GM23338 (cell line): ENCODE measurements at regions not wholly inside any gene's neighbourhood (a gene's known extent, or its start where the extent isn't known, plus 50 kb on each side); places are given as distances from the start of the nearest gene placed in this dataset.

Source experiments
- CREB1 ChIP-seq: fragments of 250-450 bp; sonication (Bioruptor Pico); IDR thresholded peaks from 2 replicates; pipeline ENCODE4 v1.5.0; 2020; ENCODE audit warnings: low read depth, mild to moderate bottlenecking, moderate library complexity
- EZH2 ChIP-seq: fragments of 200-600 bp; sonication (generic); IDR thresholded peaks from one replicate; pipeline ENCODE4 v1.8.0; 2017; ENCODE audit warnings: antibody characterized with exemption, mild to moderate bottlenecking, low read depth; ENCODE audit not compliant: unreplicated experiment
- EZH2phosphoT487 ChIP-seq: fragments of 200-600 bp; sonication (generic); IDR thresholded peaks from one replicate; pipeline ENCODE4 v1.8.1; 2018; ENCODE audit warnings: antibody characterized with exemption; ENCODE audit not compliant: unreplicated experiment
- POLR2AphosphoS5 ChIP-seq: IDR thresholded peaks from 2 replicates; pipeline ENCODE4 v1.6.1; 2016; ENCODE audit warnings: antibody characterized with exemption, low read depth
- ZNF114 ChIP-seq: fragments of 250-450 bp; sonication (Bioruptor Pico); IDR thresholded peaks from 2 replicates; pipeline ENCODE4 v1.5.0; 2020; ENCODE audit warnings: mild to moderate bottlenecking, moderate library complexity
- TF ChIP-seq, protein P1 (sequence below), 2 experiments: fragments of 200-600 bp in 1 of 2; sonication (generic) in 1 of 2; conservative IDR thresholded peaks; 2 replicates each; pipeline versions ENCODE4 v1.5.1 to v1.6.1; 2016 to 2017; ENCODE audit warnings: antibody characterized with exemption in 2 of 2, low read depth in 2 of 2, mild to moderate bottlenecking in 2 of 2, moderate library complexity in 1 of 2
- TF ChIP-seq, protein P2 (sequence below): IDR thresholded peaks from one replicate; pipeline ENCODE4 v1.6.1; 2018; ENCODE audit warnings: antibody characterized with exemption; ENCODE audit not compliant: unreplicated experiment

- TF ChIP-seq ZNF114 (no peak), EZH2phosphoT487 (no peak), EZH2 (no peak), POLR2AphosphoS5 (no peak), CREB1 (CRISPR knock-in tag) (no peak)
- TF ChIP-seq, protein P1, sequence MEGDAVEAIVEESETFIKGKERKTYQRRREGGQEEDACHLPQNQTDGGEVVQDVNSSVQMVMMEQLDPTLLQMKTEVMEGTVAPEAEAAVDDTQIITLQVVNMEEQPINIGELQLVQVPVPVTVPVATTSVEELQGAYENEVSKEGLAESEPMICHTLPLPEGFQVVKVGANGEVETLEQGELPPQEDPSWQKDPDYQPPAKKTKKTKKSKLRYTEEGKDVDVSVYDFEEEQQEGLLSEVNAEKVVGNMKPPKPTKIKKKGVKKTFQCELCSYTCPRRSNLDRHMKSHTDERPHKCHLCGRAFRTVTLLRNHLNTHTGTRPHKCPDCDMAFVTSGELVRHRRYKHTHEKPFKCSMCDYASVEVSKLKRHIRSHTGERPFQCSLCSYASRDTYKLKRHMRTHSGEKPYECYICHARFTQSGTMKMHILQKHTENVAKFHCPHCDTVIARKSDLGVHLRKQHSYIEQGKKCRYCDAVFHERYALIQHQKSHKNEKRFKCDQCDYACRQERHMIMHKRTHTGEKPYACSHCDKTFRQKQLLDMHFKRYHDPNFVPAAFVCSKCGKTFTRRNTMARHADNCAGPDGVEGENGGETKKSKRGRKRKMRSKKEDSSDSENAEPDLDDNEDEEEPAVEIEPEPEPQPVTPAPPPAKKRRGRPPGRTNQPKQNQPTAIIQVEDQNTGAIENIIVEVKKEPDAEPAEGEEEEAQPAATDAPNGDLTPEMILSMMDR (conservative IDR thresholded peaks at IDR 0.05; ENCODE audit: low read depth in 2 of 2) = no peak
- TF ChIP-seq, protein P2, sequence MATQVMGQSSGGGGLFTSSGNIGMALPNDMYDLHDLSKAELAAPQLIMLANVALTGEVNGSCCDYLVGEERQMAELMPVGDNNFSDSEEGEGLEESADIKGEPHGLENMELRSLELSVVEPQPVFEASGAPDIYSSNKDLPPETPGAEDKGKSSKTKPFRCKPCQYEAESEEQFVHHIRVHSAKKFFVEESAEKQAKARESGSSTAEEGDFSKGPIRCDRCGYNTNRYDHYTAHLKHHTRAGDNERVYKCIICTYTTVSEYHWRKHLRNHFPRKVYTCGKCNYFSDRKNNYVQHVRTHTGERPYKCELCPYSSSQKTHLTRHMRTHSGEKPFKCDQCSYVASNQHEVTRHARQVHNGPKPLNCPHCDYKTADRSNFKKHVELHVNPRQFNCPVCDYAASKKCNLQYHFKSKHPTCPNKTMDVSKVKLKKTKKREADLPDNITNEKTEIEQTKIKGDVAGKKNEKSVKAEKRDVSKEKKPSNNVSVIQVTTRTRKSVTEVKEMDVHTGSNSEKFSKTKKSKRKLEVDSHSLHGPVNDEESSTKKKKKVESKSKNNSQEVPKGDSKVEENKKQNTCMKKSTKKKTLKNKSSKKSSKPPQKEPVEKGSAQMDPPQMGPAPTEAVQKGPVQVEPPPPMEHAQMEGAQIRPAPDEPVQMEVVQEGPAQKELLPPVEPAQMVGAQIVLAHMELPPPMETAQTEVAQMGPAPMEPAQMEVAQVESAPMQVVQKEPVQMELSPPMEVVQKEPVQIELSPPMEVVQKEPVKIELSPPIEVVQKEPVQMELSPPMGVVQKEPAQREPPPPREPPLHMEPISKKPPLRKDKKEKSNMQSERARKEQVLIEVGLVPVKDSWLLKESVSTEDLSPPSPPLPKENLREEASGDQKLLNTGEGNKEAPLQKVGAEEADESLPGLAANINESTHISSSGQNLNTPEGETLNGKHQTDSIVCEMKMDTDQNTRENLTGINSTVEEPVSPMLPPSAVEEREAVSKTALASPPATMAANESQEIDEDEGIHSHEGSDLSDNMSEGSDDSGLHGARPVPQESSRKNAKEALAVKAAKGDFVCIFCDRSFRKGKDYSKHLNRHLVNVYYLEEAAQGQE = no peak
These were observed 914.3 kb upstream of the API5 start for GRCh38 chr11:42397483-42397882.
